ENCODE measurements at regions not wholly inside any gene's neighbourhood (a gene's known extent, or its start where the extent isn't known, plus 50 kb on each side); places are given as distances from the start of the nearest gene placed in this dataset.

DNA sequence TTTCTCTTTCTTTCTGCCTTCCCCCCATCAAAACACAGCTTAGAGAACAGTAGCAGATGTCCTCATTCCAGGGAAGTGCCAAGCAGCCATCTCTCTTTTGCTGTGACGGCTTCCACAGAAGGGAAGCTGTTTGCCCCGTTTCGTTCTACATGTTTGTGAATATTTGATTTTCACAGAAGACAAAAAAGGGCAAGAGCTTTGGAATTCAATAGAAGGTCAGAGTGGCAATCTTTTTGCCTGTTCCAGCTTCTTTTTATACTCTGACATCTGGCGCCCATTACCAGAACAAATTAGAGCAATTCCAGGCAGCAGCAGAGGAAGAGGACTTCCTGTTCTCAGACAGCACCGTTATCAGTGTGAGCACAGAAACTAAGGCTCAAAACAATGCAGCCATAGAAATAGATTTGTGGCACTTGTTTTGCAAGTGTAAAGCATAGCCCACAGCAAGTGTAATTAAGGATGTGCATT lies 79.0 kb upstream of the CDH19 start:
- no CpG with 5 or more reads among the region's 5 CpGs for WGBS (ENCODE audit: extremely low coverage, insufficient read length, low lambda C conversion rate)
- H2BK20ac ChIP-seq (ENCODE audit: low read depth, low read length, poor library complexity, severe bottlenecking), result no peak overlapping the region
- no peaks in the 10 kb centered on the region for H3K79me2 ChIP-seq (ENCODE audit: insufficient read depth, low read length)
- H3K4ac ChIP-seq (ENCODE audit: low read depth, low read length), result no peak overlapping the region
- H3K23ac ChIP-seq (ENCODE audit: insufficient read length, low read depth, low read length), result no peak overlapping the region
- no peak overlapping the region for H2AK5ac ChIP-seq (ENCODE audit: insufficient read length, low read length)
- peak overlapping the region; percentile 12 to 93 (median 63); a peak in 4 of 7 replicates for H3K27ac Mint-ChIP-seq
- peaks cover 17% of the 10 kb centered on the region for H3K9me3 ChIP-seq (ENCODE audit: control insufficient read depth, low read depth, low read length)
- H2BK15ac ChIP-seq (ENCODE audit: low read depth, low read length), result no peak overlapping the region
- H2BK5ac ChIP-seq (ENCODE audit: insufficient read length, low read length), result no peak overlapping the region
- H4K91ac ChIP-seq (ENCODE audit: insufficient read length, low read depth, low read length), result no peak overlapping the region
- H3K14ac ChIP-seq (ENCODE audit: insufficient read depth, low read length), result no peak overlapping the region
- no peaks in the 10 kb centered on the region; the same call in 1 of the 2 replicates for H3K27me3 Mint-ChIP-seq (ENCODE audit: low read depth)
- H2AFZ ChIP-seq (ENCODE audit: low read length), result no peak overlapping the region
- TF ChIP-seq, protein P1, sequence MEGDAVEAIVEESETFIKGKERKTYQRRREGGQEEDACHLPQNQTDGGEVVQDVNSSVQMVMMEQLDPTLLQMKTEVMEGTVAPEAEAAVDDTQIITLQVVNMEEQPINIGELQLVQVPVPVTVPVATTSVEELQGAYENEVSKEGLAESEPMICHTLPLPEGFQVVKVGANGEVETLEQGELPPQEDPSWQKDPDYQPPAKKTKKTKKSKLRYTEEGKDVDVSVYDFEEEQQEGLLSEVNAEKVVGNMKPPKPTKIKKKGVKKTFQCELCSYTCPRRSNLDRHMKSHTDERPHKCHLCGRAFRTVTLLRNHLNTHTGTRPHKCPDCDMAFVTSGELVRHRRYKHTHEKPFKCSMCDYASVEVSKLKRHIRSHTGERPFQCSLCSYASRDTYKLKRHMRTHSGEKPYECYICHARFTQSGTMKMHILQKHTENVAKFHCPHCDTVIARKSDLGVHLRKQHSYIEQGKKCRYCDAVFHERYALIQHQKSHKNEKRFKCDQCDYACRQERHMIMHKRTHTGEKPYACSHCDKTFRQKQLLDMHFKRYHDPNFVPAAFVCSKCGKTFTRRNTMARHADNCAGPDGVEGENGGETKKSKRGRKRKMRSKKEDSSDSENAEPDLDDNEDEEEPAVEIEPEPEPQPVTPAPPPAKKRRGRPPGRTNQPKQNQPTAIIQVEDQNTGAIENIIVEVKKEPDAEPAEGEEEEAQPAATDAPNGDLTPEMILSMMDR (conservative IDR thresholded peaks at IDR 0.05), result no peak
- no peak overlapping the region for H3T11ph ChIP-seq (ENCODE audit: low read length)
- no peak overlapping the region for H3K56ac ChIP-seq (ENCODE audit: insufficient read length, low read depth, low read length)
- H3K9me3 Mint-ChIP-seq, result peaks cover 38 to 39% of the 10 kb centered on the region in 2 experiments
- peaks cover 24 to 40% (median 34%) of the 10 kb centered on the region in 3 experiments for H3K36me3 Mint-ChIP-seq (ENCODE audit: insufficient read depth in 1 of 3, low read depth in 3 of 3)
- no peak overlapping the region for H3K4me2 ChIP-seq (ENCODE audit: insufficient read depth, insufficient read length, low read length)
- no peak overlapping the region for H3K27ac ChIP-seq (ENCODE audit: insufficient read length, low read depth, low read length)
- H4K5ac ChIP-seq (ENCODE audit: insufficient read length, low read depth, low read length), result no peak overlapping the region
- no peak overlapping the region for H2BK12ac ChIP-seq (ENCODE audit: insufficient read length, low read depth, low read length)
- no peaks in the 10 kb centered on the region for H3K23me2 ChIP-seq (ENCODE audit: insufficient read length, low read depth, low read length, poor library complexity, severe bottlenecking)
- peaks cover 10 to 12% of the 10 kb centered on the region in 2 experiments for H3K4me1 Mint-ChIP-seq
- no peak overlapping the region for H4K8ac ChIP-seq (replicated peaks; ENCODE audit: insufficient read length, low read depth, low read length)
- H2BK120ac ChIP-seq (ENCODE audit: low read depth, low read length, poor library complexity, severe bottlenecking), result no peak overlapping the region
- no peak for DNase-seq
- no peaks in the 10 kb centered on the region for H3K79me1 ChIP-seq (ENCODE audit: insufficient read depth, low read depth, low read length, poor library complexity, severe bottlenecking)
- H3K27me3 ChIP-seq (ENCODE audit: insufficient read depth, low read length), result no peaks in the 10 kb centered on the region
- H3K4me3 Mint-ChIP-seq, result no peak overlapping the region
- H3K18ac ChIP-seq (ENCODE audit: insufficient read length, low read depth, low read length), result no peak overlapping the region
- no peaks in the 10 kb centered on the region for H4K20me1 ChIP-seq (ENCODE audit: control insufficient read depth, insufficient read depth, insufficient read length)
- H3K4me1 ChIP-seq (ENCODE audit: insufficient read depth, low read length), result peaks cover 2% of the 10 kb centered on the region; the same call in 1 of the 2 replicates
- H3K9ac ChIP-seq (ENCODE audit: extremely low read depth, insufficient read length, low read length), result no peak overlapping the region
